GM23338 (cell line): ENCODE measurements at regions not wholly inside any gene's neighbourhood (a gene's known extent, or its start where the extent isn't known, plus 50 kb on each side); places are given as distances from the start of the nearest gene placed in this dataset.

Source experiments
- ATAC-seq: fragments of 200-7000 bp; cut with Tn5 transposase; 3 replicates; pipeline ENCODE4 v1.9.1; 2020
- DNase-seq: peaks from one replicate; pipeline ENCODE4 v3.0.0-alpha.2; 2015; ENCODE audit warnings: low spot score
- H2AFZ ChIP-seq: fragments of 200-600 bp; sonication (generic); 2 replicates; pipeline ENCODE4 v1.8.0; 2016; ENCODE audit warnings: antibody characterized with exemption, mild to moderate bottlenecking, moderate library complexity
- H3F3A ChIP-seq: fragments of 200-600 bp; sonication (generic); replicated peaks from 2 replicates; pipeline ENCODE4 v1.8.0; 2017; ENCODE audit warnings: antibody characterized with exemption, mixed run types, low read depth
- H3K27ac ChIP-seq: fragments of 200-600 bp; sonication (generic); 2 replicates; pipeline ENCODE4 v1.6.1; 2016; ENCODE audit warnings: low read depth
- H3K27me3 ChIP-seq: fragments of 200-600 bp; sonication (generic); 2 replicates; pipeline ENCODE4 v1.8.0; 2016; ENCODE audit warnings: mild to moderate bottlenecking, mixed run types, moderate library complexity; ENCODE audit not compliant: insufficient read depth
- H3K36me3 ChIP-seq: fragments of 200-600 bp; sonication (generic); 2 replicates; pipeline ENCODE4 v1.8.0; 2016; ENCODE audit warnings: mild to moderate bottlenecking; ENCODE audit not compliant: insufficient read depth
- H3K4me1 ChIP-seq: fragments of 200-600 bp; sonication (generic); 2 replicates; pipeline ENCODE4 v1.8.0; 2016; ENCODE audit warnings: mild to moderate bottlenecking, moderate library complexity; ENCODE audit not compliant: insufficient read depth
- H3K4me2 ChIP-seq: fragments of 200-600 bp; sonication (generic); 2 replicates; pipeline ENCODE4 v1.7.1; 2017; ENCODE audit warnings: mixed run types
- H3K4me3 ChIP-seq: fragments of 200-600 bp; sonication (generic); 2 replicates; pipeline ENCODE4 v1.6.1; 2016; ENCODE audit warnings: mixed run types
- H3K79me2 ChIP-seq: fragments of 200-600 bp; sonication (generic); replicated peaks from 2 replicates; pipeline ENCODE4 v1.8.0; 2017; ENCODE audit warnings: mild to moderate bottlenecking; ENCODE audit not compliant: insufficient read depth
- H3K9me2 ChIP-seq: fragments of 200-600 bp; sonication (generic); 2 replicates; pipeline ENCODE4 v1.8.0; 2017; ENCODE audit not compliant: insufficient read depth
- H4K20me1 ChIP-seq: fragments of 200-600 bp; sonication (generic); replicated peaks from 2 replicates; pipeline ENCODE4 v1.8.0; 2017; ENCODE audit warnings: mild to moderate bottlenecking; ENCODE audit not compliant: insufficient read depth
- H3K27ac Mint-ChIP-seq: 2 replicates; pipeline ENCODE4 v1.8.0; 2020; ENCODE audit warnings: inconsistent platforms, mild to moderate bottlenecking, moderate library complexity, mixed read lengths
- H3K27me3 Mint-ChIP-seq: 3 replicates; pipeline ENCODE4 v1.8.0; 2022; ENCODE audit warnings: low read depth, mild to moderate bottlenecking, moderate library complexity, mixed read lengths, inconsistent platforms; ENCODE audit not compliant: insufficient read depth, poor library complexity
- H3K36me3 Mint-ChIP-seq: 3 replicates; pipeline ENCODE4 v1.8.0; 2021; ENCODE audit warnings: low read depth, mild to moderate bottlenecking, inconsistent platforms, moderate library complexity, mixed read lengths
- H3K4me1 Mint-ChIP-seq: 3 replicates; pipeline ENCODE4 v1.8.0; 2020; ENCODE audit warnings: mild to moderate bottlenecking, inconsistent platforms, mixed read lengths
- H3K4me3 Mint-ChIP-seq: 3 replicates; pipeline ENCODE4 v1.8.0; 2021; ENCODE audit warnings: moderate library complexity, mild to moderate bottlenecking, inconsistent platforms, mixed read lengths
- H3K9me3 Mint-ChIP-seq: 3 replicates; pipeline ENCODE4 v1.8.0; 2020; ENCODE audit warnings: moderate library complexity, mild to moderate bottlenecking, inconsistent platforms, mixed read lengths
- CREB1 ChIP-seq: fragments of 250-450 bp; sonication (Bioruptor Pico); IDR thresholded peaks from 2 replicates; pipeline ENCODE4 v1.5.0; 2020; ENCODE audit warnings: low read depth, mild to moderate bottlenecking, moderate library complexity
- ETS1 ChIP-seq: IDR thresholded peaks from 2 replicates; pipeline ENCODE4 v1.6.1; 2016; ENCODE audit warnings: antibody characterized with exemption
- EZH2 ChIP-seq: fragments of 200-600 bp; sonication (generic); IDR thresholded peaks from one replicate; pipeline ENCODE4 v1.8.0; 2017; ENCODE audit warnings: antibody characterized with exemption, mild to moderate bottlenecking, low read depth; ENCODE audit not compliant: unreplicated experiment
- EZH2phosphoT487 ChIP-seq: fragments of 200-600 bp; sonication (generic); IDR thresholded peaks from one replicate; pipeline ENCODE4 v1.8.1; 2018; ENCODE audit warnings: antibody characterized with exemption; ENCODE audit not compliant: unreplicated experiment
- JUNB ChIP-seq: IDR thresholded peaks from one replicate; pipeline ENCODE4 v1.6.1; 2016; ENCODE audit warnings: antibody characterized with exemption; ENCODE audit not compliant: unreplicated experiment
- POLR2AphosphoS5 ChIP-seq: IDR thresholded peaks from 2 replicates; pipeline ENCODE4 v1.6.1; 2016; ENCODE audit warnings: antibody characterized with exemption, low read depth
- REST ChIP-seq: IDR thresholded peaks from one replicate; pipeline ENCODE4 v1.6.1; 2018; ENCODE audit warnings: antibody characterized with exemption; ENCODE audit not compliant: unreplicated experiment
- STAT1 ChIP-seq: IDR thresholded peaks from one replicate; pipeline ENCODE4 v1.6.1; 2016; ENCODE audit warnings: antibody characterized with exemption; ENCODE audit not compliant: unreplicated experiment
- ZNF462 ChIP-seq: fragments of 250-450 bp; sonication (Bioruptor Pico); IDR thresholded peaks from 2 replicates; pipeline ENCODE4 v1.5.0; 2020; ENCODE audit warnings: mild to moderate bottlenecking, moderate library complexity

GRCh38 chr3:67745296-67745695, 90.9 kb upstream of the SUCLG2 start:
- H3K27me3 ChIP-seq = no peaks in the 10 kb centered on the region
- no peak for ATAC-seq
- Mint-ChIP-seq H3K4me3 (no peak overlapping the region), H3K27ac (no peak overlapping the region), H3K9me3 (peaks cover 3% of the 10 kb centered on the region; the same call in 1 of the 3 replicates), H3K36me3 (peaks cover 10% of the 10 kb centered on the region; the same call in 1 of the 3 replicates), H3K4me1 (no peaks in the 10 kb centered on the region), H3K27me3 (no peaks in the 10 kb centered on the region)
- H3K9me2 ChIP-seq = peaks cover under 1% of the 10 kb centered on the region; the same call in 1 of the 2 replicates
- no peaks in the 10 kb centered on the region for H3F3A ChIP-seq
- no peaks in the 10 kb centered on the region for H3K79me2 ChIP-seq
- no peaks in the 10 kb centered on the region for H3K36me3 ChIP-seq
- no peak overlapping the region for H3K4me2 ChIP-seq
- no peak for DNase-seq
- no peak overlapping the region for H3K4me3 ChIP-seq
- H3K27ac ChIP-seq = no peak overlapping the region
- H4K20me1 ChIP-seq = no peaks in the 10 kb centered on the region
- H3K4me1 ChIP-seq = no peaks in the 10 kb centered on the region
- no peak for TF ChIP-seq ETS1
- TF ChIP-seq STAT1 = no peak
- TF ChIP-seq ZNF462 (CRISPR knock-in tag) = no peak
- TF ChIP-seq JUNB = no peak
- no peak for TF ChIP-seq EZH2
- TF ChIP-seq CREB1 (CRISPR knock-in tag) = no peak
- no peak for TF ChIP-seq POLR2AphosphoS5
- TF ChIP-seq EZH2phosphoT487 = no peak
- no peak for TF ChIP-seq REST
- H2AFZ ChIP-seq = no peak overlapping the region
